GM12873 (cell line): ENCODE measurements at regions not wholly inside any gene's neighbourhood (a gene's known extent, or its start where the extent isn't known, plus 50 kb on each side); places are given as distances from the start of the nearest gene placed in this dataset.

Experiments
- CTCF ChIP-seq: IDR thresholded peaks from 2 replicates; pipeline ENCODE4 v1.5.1; 2012; ENCODE audit warnings: low read depth, mild to moderate bottlenecking, moderate library complexity, low read length, control low read depth; ENCODE audit not compliant: insufficient read depth; ENCODE audit errors: missing control alignments

GRCh38 chr4:160184884-160185283 lies 1082.0 kb downstream of the RAPGEF2 start:
- no peak for TF ChIP-seq CTCF

GRCh38 chr4:160193787-160194186 lies 1090.9 kb downstream of the RAPGEF2 start:
- TF ChIP-seq CTCF = no peak

- TF ChIP-seq CTCF = no peak
Measured at GRCh38 chr4:160194716-160195115, 1091.8 kb downstream of the RAPGEF2 start.

DNA sequence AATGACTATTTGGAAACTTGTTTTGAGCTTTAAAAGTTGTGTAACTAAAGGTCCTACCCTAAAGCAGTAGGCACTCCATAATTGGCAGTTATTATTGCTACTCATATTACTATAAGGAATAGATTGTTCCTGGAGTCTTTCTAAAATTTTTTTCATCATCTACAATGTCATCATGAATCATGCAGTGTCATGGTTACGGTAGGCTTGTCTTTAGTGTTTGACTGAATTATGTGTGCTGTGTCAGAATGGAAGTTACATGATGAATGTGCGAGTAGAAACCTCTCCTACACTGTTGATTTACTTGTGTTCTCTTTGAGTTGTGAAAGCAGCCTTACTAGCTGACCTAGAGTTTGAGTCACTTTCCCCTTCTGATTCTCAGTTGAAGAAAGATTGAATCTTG lies 1099.9 kb downstream of the RAPGEF2 start:
- TF ChIP-seq CTCF = no peak

- no peak for TF ChIP-seq CTCF
Measured at GRCh38 chr4:160212078-160212477, 1109.2 kb downstream of the RAPGEF2 start.

- TF ChIP-seq CTCF = no peak
Measured at GRCh38 chr4:160213366-160213765, 1110.5 kb downstream of the RAPGEF2 start.

DNA sequence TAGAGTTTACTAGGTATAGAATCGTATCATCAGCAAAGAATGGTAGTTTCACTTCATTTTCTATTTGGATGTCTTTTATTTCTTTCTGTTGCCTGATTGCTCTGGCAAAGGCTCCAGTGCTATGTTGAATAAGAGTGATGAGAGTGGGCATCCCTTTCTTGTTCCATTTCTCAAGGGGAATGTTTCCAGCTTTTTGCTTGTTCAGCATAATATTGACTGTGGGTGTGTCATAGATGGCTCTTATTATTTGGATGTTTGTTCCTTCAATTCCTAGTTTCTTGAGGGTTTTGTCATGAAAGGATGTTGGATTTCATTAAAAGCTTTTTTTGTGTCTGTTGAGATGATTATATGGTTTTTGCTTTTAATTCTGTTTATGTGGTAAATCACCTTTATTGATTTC lies 1114.5 kb downstream of the RAPGEF2 start:
- TF ChIP-seq CTCF = no peak
